ENCODE measurements at regions not wholly inside any gene's neighbourhood (a gene's known extent, or its start where the extent isn't known, plus 50 kb on each side); places are given as distances from the start of the nearest gene placed in this dataset.

DNA sequence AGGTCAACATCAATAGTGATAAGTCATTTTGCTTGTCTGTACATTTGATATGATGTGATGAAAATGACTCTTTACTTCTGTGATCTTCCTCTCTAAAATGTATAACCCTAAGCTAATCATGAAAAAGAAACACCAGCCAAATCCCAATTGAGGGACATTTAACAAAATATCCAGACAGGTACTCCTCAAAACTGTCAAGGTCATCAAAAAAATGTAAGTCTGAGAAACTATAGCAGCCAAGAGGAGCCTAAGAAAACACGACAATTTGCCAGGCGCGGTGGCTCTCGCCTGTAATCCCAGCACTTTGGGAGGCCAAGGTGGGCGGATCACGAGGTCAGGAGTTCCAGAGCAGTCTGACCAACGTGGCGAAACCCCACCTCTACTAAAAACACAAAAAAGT, 708.5 kb upstream of the ID4 start:
- no peak overlapping the region for H3K9ac ChIP-seq (replicated peaks in 1 of 4; ENCODE audit: extremely low read depth in 1 of 4, low read depth in 3 of 4, low read length in 3 of 4)
- H2BK20ac ChIP-seq (ENCODE audit: low read length) = no peak overlapping the region
- H3K4me3 ChIP-seq (ENCODE audit: extremely low read depth in 1 of 4, insufficient read depth in 2 of 4, low read depth in 3 of 4, low read length in 4 of 4) = no peak overlapping the region
- H4K8ac ChIP-seq (ENCODE audit: extremely low read depth, insufficient read depth, low read length) = no peak overlapping the region
- FAIRE-seq (no peak), DNase-seq (ENCODE audit: low read depth in 1 of 2, low spot score in 2 of 2) (no peak)
- CTCF ChIA-PET (ENCODE audit: partially characterized antibody) = interaction anchor here (0.6 to 1.6 kb wide), 2 partner anchors 99 to 104 kb away, joined by 3 to 5 read pairs; no protein-coding TSS in a partner anchor
- H2AK5ac ChIP-seq (ENCODE audit: low read depth, low read length) = no peak overlapping the region
- no peak overlapping the region for H3K56ac ChIP-seq (replicated peaks; ENCODE audit: insufficient read length, low read depth, low read length)
- H3K4ac ChIP-seq (replicated peaks; ENCODE audit: insufficient read length, low read depth, low read length) = no peak overlapping the region
- H4K20me1 ChIP-seq (replicated peaks in 1 of 2; ENCODE audit: control insufficient read depth in 1 of 2, insufficient read depth in 2 of 2, low read length in 2 of 2) = no peaks in the 10 kb centered on the region
- WGBS, 2 experiments (ENCODE audit: extremely low coverage in 1 of 2, insufficient coverage in 1 of 2, insufficient read length in 1 of 2, insufficient replicate concordance in 2 of 2, low coverage in 1 of 2, low lambda C conversion rate in 2 of 2, missing lambda C conversion rate in 1 of 2) = 84% methylated on average over 8 of the region's 8 CpGs; no CpG with 5 or more reads in 1 of the 2 experiments
- H2AFZ ChIP-seq (ENCODE audit: low read length) = no peak overlapping the region
- no peak overlapping the region for H2BK5ac ChIP-seq (ENCODE audit: low read depth, low read length)
- no peak overlapping the region for H3K18ac ChIP-seq (ENCODE audit: extremely low read depth, low read length)
- H2BK120ac ChIP-seq (replicated peaks; ENCODE audit: low read depth, low read length) = no peak overlapping the region
- H3K23ac ChIP-seq (ENCODE audit: insufficient read length) = no peak overlapping the region
- no peaks in the 10 kb centered on the region for H3K23me2 ChIP-seq (ENCODE audit: low read depth, low read length)
- no peak overlapping the region for H4K5ac ChIP-seq (ENCODE audit: insufficient read length, low read depth, low read length)
- no peaks in the 10 kb centered on the region for H3K9me3 ChIP-seq (ENCODE audit: insufficient read depth in 2 of 2, low read depth in 1 of 2, low read length in 1 of 2)
- H3K4me1 ChIP-seq (replicated peaks in 1 of 4; ENCODE audit: control insufficient read depth in 3 of 4, insufficient read depth in 4 of 4, low read length in 3 of 4) = no peaks in the 10 kb centered on the region
- no peaks in the 10 kb centered on the region for H3K79me2 ChIP-seq (ENCODE audit: control insufficient read depth in 1 of 2, insufficient read depth in 2 of 2, low read length in 2 of 2)
- no peak overlapping the region for H4K91ac ChIP-seq (replicated peaks; ENCODE audit: insufficient read length, low read length)
- H3K4me2 ChIP-seq (ENCODE audit: insufficient read depth in 1 of 2, low read depth in 2 of 2, low read length in 2 of 2) = no peak overlapping the region
- H2BK15ac ChIP-seq (ENCODE audit: low read length) = no peak overlapping the region
- POLR2A ChIA-PET (ENCODE audit: partially characterized antibody) = no interaction called here
- H3K27me3 ChIP-seq (replicated peaks in 1 of 4; ENCODE audit: control insufficient read depth in 3 of 4, extremely low read depth in 1 of 4, insufficient read depth in 3 of 4, low read length in 3 of 4) = no peaks in the 10 kb centered on the region
- no peaks in the 10 kb centered on the region for H3K36me3 ChIP-seq (ENCODE audit: control insufficient read depth in 2 of 4, insufficient read depth in 4 of 4, low read length in 3 of 4)
- H3K27ac ChIP-seq (ENCODE audit: low read depth, low read length) = no peak overlapping the region
- H2BK12ac ChIP-seq (ENCODE audit: low read depth, low read length) = no peak overlapping the region
- H3K79me1 ChIP-seq (ENCODE audit: low read depth, low read length) = no peaks in the 10 kb centered on the region
- H3K14ac ChIP-seq (ENCODE audit: insufficient read length) = no peak overlapping the region
- TF ChIP-seq CREB1 (IDR thresholded peaks at IDR 0.05) = no peak

Data from H1 (cell line).